GM19043 (cell line): ENCODE measurements at regions not wholly inside any gene's neighbourhood (a gene's known extent, or its start where the extent isn't known, plus 50 kb on each side); places are given as distances from the start of the nearest gene placed in this dataset.
"Not testable (repeated sequence)": the region's sequence is repeated elsewhere in the genome, so short reads cannot be mapped to it uniquely, and the experiment has no call there.

Source experiments
- ATAC-seq: cut with Tn5 transposase; IDR thresholded peaks from one replicate; pipeline ENCODE4 v1.9.1; 2021; ENCODE audit warnings: low read depth; ENCODE audit not compliant: unreplicated experiment

DNA sequence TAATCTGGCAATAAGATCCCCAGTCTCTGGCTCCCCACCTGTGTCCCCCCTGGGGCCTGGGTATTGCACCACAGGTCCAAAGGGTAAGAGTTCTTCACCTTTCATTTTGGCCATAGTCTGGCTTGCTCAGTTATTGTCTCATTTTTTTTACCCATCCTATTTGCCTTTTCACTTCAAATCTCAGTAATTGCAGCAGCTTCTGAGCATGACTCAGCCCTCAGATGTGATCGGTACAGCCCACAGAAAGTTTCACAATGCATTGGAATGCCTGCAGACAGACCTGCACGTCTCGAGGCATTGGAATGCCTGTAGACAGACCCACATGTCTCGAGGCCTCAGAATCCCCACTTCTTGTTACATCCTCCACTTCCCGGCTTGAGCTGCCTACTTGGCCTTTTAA, 173.6 kb downstream of the NUFIP1 start:
- ATAC-seq = no peak

DNA sequence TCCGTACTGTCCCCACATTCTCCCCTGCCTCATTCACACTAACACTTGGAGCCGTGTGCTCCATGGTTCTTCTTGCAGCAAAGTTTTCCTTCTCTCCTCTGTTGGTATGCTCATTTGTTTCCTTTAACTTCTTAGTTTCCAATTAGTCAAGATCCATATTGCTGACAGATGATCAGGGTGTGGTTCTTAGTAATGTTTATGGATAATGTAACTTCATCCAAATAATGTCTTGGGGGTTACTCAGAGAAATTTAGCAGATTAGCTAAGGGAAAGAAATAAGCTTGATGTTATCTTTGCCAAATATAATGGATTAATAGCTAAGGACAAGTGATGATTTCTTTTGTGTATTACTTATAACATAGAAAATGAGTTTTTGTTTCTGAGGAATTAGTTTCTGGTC, 174.4 kb downstream of the NUFIP1 start:
- no peak for ATAC-seq

DNA sequence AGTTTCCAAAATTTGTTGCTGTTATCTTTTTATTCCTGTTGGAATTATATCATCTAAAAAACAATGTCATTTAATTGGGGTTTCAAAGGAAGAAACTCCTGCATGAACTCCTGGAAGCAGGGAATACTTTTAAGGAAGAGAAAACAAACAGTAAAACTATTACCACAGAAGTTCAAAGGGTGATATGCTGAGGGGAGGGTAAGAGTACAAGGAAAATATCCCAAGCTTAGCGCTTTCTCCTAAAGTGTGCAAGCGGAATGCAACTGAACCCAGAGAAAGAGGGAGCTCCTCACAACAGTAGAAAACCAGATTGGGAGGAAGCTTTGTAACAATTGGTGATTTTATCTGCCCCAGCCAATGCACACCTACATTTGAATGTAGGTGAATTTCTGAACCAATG, 175.1 kb downstream of the NUFIP1 start:
- no peak for ATAC-seq

DNA sequence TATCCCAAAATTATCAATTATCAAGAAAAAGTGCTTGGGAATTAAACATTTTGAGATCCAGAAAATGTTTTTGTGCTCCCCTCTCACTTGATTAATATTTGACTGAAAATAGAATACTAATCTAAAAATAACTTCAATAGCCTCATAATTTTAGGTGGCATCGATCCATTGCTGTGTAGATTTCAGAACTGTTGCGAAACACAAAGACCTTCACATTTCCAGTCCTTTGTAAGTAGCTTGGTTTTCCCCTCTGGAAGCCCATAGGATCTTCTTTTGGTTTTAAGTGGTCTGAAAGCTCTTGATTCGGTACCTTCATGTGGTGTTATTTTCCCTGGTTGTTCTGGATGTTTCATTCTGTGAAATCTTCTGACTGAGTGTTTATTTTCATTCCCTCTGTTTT, 176.5 kb downstream of the NUFIP1 start:
- ATAC-seq = no peak

DNA sequence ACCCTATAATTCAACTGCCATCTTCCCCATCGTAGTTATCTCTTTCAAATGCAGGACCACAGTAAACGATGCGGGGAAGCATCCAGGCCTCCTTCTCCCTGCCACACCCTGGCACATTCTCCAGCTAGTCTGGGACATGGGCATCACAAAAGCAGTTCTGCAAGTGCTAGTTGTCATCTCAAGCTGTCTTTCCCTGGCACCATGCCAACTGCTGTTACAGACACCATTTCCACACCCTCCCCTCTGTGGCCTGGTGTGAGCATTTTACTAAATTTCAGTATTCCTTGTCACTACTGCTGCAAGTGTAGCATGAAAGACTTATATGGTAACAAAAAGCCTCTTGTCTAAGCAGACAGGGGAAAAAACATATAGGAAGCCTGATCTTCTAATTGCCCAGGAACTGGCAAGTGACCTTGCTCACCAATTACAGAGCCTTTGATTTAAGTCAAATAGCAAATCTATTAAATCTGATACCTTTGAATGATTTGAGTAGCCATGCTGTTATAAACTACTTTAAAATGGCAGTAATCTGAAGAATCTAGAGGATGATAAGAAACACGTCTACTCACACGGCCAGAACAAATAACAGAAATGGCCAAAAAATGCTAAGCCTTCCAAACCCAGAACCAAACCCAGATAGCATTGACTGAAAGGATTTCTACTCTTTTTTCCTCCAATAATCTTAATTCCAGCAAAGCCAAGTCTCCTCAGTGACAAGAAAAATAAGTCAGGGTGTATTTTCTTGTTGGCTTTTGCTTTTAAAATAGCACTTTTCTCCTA, 179.0 kb downstream of the NUFIP1 start:
- no peak for ATAC-seq

DNA sequence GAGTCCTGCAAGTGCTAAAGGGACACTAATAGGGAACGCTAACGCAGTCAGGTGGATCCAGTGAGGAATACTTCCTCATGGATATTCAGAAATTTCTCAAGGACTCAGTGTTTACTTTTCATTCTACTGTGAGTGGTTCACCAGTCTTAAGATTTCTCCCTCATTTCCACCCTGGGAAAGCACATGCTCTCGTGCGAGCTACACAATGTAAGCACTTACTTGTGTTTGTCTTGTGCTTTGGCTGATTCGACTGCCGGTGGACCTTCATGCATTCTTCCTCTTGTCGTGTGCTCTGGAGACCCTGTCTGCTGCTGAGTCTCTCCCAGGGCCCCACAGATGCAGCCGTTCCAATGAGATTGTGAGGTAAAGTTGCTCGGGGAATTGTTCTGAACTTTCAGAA, 180.1 kb downstream of the NUFIP1 start:
- no peak for ATAC-seq

DNA sequence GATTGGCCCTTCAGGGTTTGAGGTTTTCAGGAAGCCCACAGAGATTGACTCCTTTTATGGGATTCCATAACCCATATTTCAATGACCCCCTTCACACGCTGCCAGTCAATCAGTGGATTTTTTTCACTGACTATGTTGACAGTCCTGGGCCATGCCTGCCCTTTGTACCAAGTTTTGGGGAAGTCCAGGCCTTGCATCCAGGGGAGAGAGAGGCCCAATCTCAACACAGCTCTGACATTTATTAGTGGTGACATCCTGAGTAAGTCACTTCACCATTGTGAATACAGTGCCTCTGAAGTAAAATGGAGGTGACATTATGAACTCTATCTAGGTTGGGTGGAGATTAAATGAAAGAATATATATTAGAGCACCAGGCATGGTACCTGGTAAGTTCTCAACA, 181.1 kb downstream of the NUFIP1 start:
- no peak for ATAC-seq

DNA sequence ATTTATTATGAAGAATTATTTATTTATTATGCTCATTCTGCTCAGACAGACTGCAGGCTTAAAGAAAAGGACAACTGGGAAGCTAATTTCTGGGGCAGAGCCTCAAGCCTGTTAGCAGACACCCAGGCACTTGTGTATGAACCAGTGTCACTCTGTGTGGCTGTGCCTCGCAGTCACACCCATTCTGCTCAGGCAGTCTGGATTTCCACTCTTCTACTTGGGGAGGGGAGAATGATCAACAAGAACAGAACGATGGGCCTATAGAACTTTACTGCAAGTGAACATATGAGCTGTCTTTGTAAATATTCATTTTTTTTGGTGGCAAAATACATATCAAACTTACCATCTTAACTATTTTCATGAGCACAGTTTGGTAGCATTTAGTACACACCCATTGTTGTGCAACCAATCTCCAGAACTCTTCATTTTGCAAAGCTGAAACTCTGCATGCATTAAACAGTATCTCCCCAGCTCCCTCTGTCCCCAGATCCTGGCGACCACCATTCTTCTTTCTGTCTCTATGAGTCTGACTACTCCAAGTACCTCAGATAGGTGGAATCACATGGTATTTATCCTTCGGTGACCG, 181.7 kb downstream of the NUFIP1 start:
- ATAC-seq = no peak

DNA sequence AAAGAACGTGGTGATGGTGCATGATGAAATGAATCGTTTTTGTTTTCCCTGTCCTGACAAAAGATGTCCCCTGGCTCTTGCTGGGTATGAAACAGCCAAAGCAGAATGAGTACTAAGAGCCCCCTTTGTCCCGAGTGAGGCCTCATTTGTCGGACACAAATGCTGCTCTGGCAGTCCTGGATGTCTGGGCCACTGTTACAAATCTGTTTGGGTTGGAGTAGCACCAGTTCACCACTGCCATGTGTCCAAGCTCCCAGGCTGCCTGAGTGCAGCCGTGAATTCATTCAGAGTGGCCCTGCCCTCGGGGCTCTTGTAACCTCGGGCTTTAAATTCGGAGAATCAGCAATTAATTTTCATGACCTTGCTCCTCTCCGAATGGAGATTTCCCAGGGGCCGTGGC, 182.4 kb downstream of the NUFIP1 start:
- no peak for ATAC-seq

DNA sequence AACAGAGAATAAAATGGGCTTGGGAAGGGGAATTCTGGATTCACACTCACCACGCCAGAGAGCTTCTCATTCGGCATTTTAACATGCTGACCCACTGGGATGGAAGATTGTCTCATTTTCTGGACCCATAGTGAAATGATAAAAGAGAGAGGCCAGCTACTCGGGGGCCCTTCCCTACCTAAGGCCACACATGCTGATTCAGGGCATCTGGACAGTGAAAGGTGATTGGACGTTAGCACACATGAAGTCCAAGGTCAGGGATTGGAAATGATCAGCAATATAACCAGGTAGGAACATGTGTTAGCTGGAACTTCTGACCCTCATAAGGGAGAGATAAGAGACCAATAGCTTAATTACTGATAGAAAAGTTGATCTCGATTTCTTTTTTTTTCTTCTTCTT, 183.7 kb downstream of the NUFIP1 start:
- ATAC-seq = no peak

DNA sequence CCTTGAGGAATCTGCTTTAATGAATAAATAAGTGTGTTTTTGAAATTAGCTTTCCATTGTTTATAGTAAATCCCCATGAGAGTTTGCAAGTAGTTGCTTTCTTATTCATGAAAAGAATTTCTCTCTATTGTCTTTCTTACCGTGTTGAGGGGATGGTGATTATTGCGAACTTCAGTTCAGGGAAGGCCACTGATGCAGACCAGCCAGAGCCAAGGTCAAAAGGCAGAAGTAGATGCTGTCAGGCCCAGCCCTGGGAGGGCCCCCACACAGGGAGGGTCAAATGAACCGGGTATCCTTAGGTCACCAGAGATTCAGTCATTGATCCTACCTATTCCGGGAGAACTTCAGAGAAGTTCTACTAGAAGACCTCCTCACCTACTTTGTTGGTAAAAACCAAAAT, 185.9 kb downstream of the NUFIP1 start:
- ATAC-seq = no peak

DNA sequence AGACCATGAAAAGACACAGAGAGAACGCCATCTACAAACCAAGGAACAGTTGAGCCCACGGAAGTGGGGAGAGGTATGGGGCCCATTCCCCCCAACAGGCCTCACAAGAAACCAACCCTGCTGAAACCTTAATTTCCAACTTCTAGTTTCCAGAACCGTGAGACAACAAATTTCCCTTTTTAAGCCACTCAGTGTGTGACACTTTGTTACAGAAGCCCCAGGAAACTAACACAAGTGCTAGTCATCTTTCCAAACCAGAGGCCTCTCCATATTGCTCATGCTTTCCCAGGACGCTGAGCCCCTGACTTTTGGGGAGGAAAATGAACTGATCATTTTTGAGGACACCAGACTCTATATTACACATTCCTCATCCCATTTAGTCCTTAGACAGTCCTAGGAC, 186.8 kb downstream of the NUFIP1 start:
- no peak for ATAC-seq

DNA sequence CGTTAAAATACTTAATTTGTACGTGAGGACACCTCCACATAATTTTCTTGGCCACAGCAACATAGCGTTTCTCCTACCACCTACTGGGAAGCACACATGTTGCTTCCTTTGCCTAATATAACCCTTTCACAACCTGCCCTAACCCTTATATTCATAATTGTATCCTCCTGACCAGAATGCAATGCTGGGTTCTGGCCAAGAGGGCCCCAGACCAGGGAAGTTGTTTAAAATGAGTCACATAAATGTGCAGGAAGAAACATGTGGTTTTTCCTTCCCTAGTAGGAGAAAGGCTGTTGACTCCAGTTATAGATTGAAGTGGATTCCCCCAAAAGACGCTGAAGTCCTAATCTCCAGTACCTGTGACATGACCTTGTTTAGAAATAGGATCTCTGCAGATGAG, 187.3 kb downstream of the NUFIP1 start:
- ATAC-seq = no peak

DNA sequence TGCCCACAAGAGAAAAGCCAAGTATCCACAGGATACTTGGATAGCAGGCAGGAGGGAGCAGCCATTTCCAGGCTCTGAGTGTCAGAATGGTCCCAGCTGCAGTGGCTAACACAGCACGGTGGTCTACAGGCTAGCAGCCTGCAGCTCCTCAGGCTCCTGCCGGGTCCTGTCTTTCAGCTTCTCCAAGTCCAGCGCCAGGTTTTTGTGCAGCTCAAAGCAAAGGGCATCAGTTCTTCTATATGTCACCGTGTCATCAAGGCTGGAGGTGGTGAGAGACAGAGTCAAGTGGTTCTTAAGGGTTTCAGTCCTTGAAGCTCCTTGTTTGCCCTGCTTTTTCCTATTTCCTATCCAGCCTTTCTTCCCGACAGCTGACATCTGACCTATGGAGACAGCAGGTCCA, 188.6 kb downstream of the NUFIP1 start:
- ATAC-seq = no peak

DNA sequence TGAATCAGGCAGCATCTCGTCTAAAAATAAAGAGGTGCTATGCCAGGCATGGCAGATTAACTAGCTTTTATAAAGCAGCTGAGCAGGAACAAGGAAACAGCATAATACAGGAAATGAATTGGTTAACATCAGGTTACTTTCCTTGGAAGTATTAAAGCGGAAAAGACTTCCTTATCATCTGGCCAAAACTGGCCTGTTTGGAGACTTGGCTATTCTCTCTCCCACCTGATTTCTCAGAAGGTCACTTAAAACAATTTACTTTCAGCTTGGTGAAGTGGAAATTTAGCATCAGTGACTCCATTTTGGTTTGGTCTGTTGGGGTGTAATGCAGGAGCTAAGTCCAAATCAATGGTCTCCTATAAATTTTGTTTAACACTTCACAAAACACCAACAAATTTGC, 191.6 kb downstream of the NUFIP1 start:
- no peak for ATAC-seq

DNA sequence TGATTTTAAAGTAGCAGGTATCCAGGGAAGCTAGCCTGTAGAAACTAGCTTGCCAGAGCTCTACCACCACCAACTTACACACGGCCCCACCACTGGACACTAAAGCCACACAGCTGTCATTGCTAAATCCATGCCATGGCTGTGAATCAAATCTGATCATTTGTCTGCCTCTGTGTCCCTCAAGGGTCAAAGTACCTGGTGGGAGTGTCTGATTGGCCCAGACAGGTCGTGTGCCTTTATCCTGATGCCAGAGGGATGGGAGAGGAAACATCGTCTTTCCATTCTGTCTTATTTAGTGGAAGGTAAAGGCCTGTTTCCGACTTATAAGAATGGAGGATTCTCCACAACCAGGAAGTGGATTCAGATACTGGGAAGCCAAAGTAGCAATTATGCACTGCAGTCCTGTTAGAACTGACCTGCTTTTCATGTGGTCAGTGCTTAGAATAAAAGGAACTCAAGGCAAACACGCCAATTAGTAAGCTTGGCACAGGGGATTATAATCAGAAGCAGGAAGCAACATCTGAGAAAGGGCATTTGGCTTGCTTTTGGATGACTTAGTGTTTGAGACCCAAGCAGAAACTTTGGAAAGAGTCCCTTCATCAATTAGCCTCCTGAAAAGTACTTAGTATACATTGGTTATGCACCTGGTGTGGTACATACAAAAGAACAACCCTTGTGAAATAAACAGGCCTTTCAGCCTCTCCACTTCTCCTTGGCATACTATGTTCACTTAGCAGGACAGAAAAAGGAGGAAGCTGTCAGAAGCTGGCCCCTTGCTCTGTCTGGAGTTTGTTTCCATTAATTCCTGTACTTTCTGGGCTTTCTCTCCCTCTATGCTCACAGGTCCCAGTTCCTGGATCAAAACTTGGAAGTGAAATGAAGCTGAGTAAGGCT, 192.4 kb downstream of the NUFIP1 start:
- no peak for ATAC-seq

DNA sequence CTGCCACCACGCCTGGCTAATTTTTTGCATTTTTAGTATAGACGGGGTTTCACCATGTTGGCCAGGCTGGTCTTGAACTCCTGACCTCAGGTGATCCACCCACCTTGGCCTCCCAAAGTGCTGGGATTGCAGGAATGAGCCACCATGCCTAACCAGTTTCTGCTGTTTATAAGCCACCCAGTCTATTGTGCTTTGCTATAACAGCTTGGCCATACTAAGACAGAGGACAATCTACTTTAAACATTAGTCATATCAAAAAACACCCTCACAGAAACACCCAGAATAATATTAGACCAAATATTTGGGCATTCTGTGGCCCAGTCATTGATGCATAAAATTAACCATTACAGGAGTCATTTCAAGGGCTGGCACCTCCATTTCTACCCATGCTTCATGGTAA, 193.2 kb downstream of the NUFIP1 start:
- not testable (repeated sequence) for ATAC-seq

DNA sequence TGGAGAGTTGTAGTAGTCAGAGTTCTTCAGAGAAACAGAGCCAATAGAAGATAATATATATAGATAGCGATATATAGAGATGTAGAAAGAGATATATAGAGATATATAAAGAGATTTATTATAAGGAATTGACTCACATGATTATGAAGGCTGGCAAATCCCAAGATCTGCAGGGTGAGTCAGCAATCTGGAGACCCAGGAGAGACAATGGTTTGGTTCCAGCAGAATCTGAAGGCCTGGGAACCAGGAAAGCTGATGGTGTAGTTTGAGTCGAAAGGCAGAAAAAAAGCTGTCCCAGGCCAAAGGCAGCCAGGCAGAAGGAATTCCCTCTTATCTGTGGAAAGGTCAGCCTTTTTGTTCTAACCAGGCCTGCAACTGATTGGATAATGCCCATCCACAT, 194.1 kb downstream of the NUFIP1 start:
- no peak for ATAC-seq

DNA sequence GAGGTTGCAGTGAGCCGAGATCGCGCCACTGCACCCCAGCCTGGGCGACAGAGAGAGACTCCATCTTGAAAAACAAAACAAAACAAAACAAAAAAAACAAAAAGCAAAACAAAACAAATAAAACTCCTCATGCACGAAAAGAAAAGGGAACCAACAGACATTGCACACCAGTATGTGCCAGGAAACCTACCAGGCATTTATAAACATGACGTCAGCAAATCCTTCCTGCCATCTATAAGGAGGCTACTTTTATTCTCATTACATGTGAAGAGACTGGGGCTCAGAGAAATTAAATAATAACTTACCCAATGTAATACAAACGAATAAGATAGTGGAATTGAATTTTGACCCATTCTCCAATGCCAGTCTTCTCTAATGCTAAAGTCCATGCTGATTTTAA, 197.2 kb downstream of the NUFIP1 start:
- ATAC-seq = no peak

DNA sequence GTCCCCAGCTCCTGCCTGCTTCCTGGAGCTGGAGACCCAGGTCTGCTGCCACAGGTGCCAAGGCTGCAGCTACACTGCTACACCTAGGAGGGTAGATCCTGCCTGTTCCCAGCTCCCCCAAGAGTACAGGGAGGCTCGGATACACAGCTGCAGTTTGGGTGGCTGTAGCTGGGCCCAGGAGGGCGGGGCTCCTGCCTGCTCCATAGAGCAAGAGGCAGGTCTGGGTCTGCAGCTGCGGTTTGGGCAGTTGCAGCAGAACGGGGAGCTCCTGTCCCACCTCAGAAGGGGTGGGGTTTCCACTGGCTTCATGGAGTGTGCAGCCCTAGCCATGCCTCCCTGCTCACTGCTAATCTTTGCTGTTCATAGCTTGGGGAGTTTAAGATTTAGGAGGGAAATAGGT, 199.0 kb downstream of the NUFIP1 start:
- ATAC-seq = no peak

DNA sequence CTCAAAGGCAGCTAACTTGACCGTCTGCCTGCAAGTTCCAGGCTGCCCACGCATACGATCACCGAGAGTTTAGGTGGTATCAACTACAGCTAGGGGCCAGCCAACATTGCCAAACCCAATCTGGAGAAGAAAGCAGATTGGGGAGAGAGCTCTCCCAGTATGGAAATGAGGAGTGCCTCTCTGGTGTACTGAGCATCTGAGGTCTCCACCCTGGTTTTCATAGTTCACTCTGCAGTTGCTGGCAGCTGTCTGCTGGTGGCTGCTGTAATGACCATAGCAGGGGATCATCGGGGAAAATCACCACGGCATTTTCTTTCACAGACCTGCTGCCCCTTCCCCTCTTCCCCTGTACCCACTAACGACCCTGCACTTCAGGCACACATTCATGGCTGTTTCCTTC, 201.7 kb downstream of the NUFIP1 start:
- ATAC-seq = no peak

DNA sequence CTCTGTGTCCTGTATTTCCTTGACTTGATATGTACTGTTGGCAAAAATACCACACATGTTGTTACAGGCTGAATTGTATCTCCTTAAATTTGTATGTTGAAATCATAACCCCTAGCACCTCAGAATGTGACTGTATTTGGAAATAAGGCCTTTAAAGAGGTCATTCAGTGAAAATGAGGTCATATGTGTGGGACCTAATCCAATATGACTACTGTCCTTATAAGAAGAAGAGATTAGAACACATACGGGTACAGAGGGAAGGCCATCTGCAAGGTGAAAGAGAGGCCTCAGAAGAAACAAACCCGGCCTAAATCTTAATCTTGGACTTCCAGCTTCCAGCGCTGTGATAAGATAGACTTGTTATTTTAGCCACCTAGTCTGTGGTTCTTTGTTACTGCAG, 202.5 kb downstream of the NUFIP1 start:
- no peak for ATAC-seq
